H1 (cell line): ENCODE measurements at regions not wholly inside any gene's neighbourhood (a gene's known extent, or its start where the extent isn't known, plus 50 kb on each side); places are given as distances from the start of the nearest gene placed in this dataset.

Experiments
- CHD7 ChIP-seq: fragments of 300-600 bp; sonication (generic); IDR thresholded peaks from 2 replicates; pipeline ENCODE4 v1.7.1; 2012; ENCODE audit warnings: low read length, moderate library complexity, mild to moderate bottlenecking, inconsistent platforms; ENCODE audit not compliant: insufficient replicate concordance

- no peak for TF ChIP-seq CHD7
Observed at GRCh38 chr7:108839076-108839475, 269.4 kb downstream of the DNAJB9 start (continued).
